ENCODE measurements at regions not wholly inside any gene's neighbourhood (a gene's known extent, or its start where the extent isn't known, plus 50 kb on each side); places are given as distances from the start of the nearest gene placed in this dataset.

- no peaks in the 10 kb centered on the region for H3K36me3 Mint-ChIP-seq (ENCODE audit: insufficient read depth, unreplicated experiment)
- no peak overlapping the region for H3K27ac Mint-ChIP-seq (ENCODE audit: low read depth, unreplicated experiment)
- no peak for TF ChIP-seq CTCF (IDR thresholded peaks at IDR 0.05; ENCODE audit: unreplicated experiment)
- ChIA-PET POLR2A (no interaction called here), CTCF (interaction anchor here (0.7 to 6.4 kb wide), 10 partner anchors 8 to 1705 kb away, joined by 3 to 47 read pairs (median 3); no protein-coding TSS in a partner anchor)
- no peaks in the 10 kb centered on the region for H3K4me1 Mint-ChIP-seq (ENCODE audit: insufficient read depth, unreplicated experiment)
- no peaks in the 10 kb centered on the region for H3K27me3 Mint-ChIP-seq (ENCODE audit: insufficient read depth, unreplicated experiment)
- H3K4me3 Mint-ChIP-seq (ENCODE audit: unreplicated experiment), result no peak overlapping the region
- intact Hi-C loops (cut with micrococcal nuclease), result loop anchor here (1.0 to 2.0 kb wide), 2 partner anchors 319 to 451 kb away; no protein-coding TSS in a partner anchor
- H3K9me3 Mint-ChIP-seq (ENCODE audit: unreplicated experiment), result peaks cover 13% of the 10 kb centered on the region
- BruUV-seq (replicated peaks), result no TSS peak
- no peak for DNase-seq (ENCODE audit: unreplicated experiment)
These were observed 307.3 kb downstream of the CRPPA start for GRCh38 chr7:16114071-16114470.

- peaks cover 19% of the 10 kb centered on the region for H3K9me3 Mint-ChIP-seq (ENCODE audit: unreplicated experiment)
These were observed 308.3 kb downstream of the CRPPA start for GRCh38 chr7:16113058-16113457.

GRCh38 chr7:16106869-16107268 is 314.5 kb downstream of the CRPPA start:
- Mint-ChIP-seq H3K27me3 (ENCODE audit: insufficient read depth, unreplicated experiment) (no peaks in the 10 kb centered on the region), H3K4me1 (ENCODE audit: insufficient read depth, unreplicated experiment) (no peaks in the 10 kb centered on the region), H3K36me3 (ENCODE audit: insufficient read depth, unreplicated experiment) (no peaks in the 10 kb centered on the region), H3K4me3 (ENCODE audit: unreplicated experiment) (no peak overlapping the region), H3K27ac (ENCODE audit: low read depth, unreplicated experiment) (no peak overlapping the region), H3K9me3 (ENCODE audit: unreplicated experiment) (peaks cover 34% of the 10 kb centered on the region)
- no peak for DNase-seq (ENCODE audit: unreplicated experiment)
- BruUV-seq (replicated peaks), result no TSS peak
- ChIA-PET POLR2A (no interaction called here), CTCF (interaction anchor here (0.6 to 1.9 kb wide), 4 partner anchors 8 to 129 kb away, joined by 3 to 4 read pairs (median 4); no protein-coding TSS in a partner anchor)
- no peak for TF ChIP-seq CTCF (IDR thresholded peaks at IDR 0.05; ENCODE audit: unreplicated experiment)
- intact Hi-C loops (cut with micrococcal nuclease), result no loop called here

More at GRCh38 chr7:16113058-16113457, 308.3 kb downstream of the CRPPA start:
- intact Hi-C loops (cut with micrococcal nuclease), result no loop called here
- no peak for TF ChIP-seq CTCF (IDR thresholded peaks at IDR 0.05; ENCODE audit: unreplicated experiment)
- BruUV-seq (replicated peaks), result no TSS peak
- no peak overlapping the region for H3K27ac Mint-ChIP-seq (ENCODE audit: low read depth, unreplicated experiment)
- POLR2A ChIA-PET, result interaction anchor here (0.7 kb wide), 1 partner anchor 533 kb away, joined by 3 read pairs; no protein-coding TSS in a partner anchor
- H3K36me3 Mint-ChIP-seq (ENCODE audit: insufficient read depth, unreplicated experiment), result no peaks in the 10 kb centered on the region
- H3K27me3 Mint-ChIP-seq (ENCODE audit: insufficient read depth, unreplicated experiment), result no peaks in the 10 kb centered on the region
- no peak for DNase-seq (ENCODE audit: unreplicated experiment)
- no peak overlapping the region for H3K4me3 Mint-ChIP-seq (ENCODE audit: unreplicated experiment)
- CTCF ChIA-PET, result interaction anchor here (0.7 to 0.8 kb wide), 2 partner anchors 447 to 452 kb away, joined by 3 read pairs; no protein-coding TSS in a partner anchor
- no peaks in the 10 kb centered on the region for H3K4me1 Mint-ChIP-seq (ENCODE audit: insufficient read depth, unreplicated experiment)

- intact Hi-C loops (cut with micrococcal nuclease), result no loop called here
- ChIA-PET CTCF (interaction anchor here (0.8 to 1.9 kb wide), 5 partner anchors 8 to 458 kb away, joined by 3 to 4 read pairs (median 3); no protein-coding TSS in a partner anchor), POLR2A (no interaction called here)
- H3K9me3 Mint-ChIP-seq (ENCODE audit: unreplicated experiment), result peaks cover 34% of the 10 kb centered on the region
- no peak for DNase-seq (ENCODE audit: unreplicated experiment)
- H3K36me3 Mint-ChIP-seq (ENCODE audit: insufficient read depth, unreplicated experiment), result no peaks in the 10 kb centered on the region
- no peaks in the 10 kb centered on the region for H3K4me1 Mint-ChIP-seq (ENCODE audit: insufficient read depth, unreplicated experiment)
- no peak overlapping the region for H3K27ac Mint-ChIP-seq (ENCODE audit: low read depth, unreplicated experiment)
- no peak for TF ChIP-seq CTCF (IDR thresholded peaks at IDR 0.05; ENCODE audit: unreplicated experiment)
- no TSS peak for BruUV-seq (replicated peaks)
- H3K4me3 Mint-ChIP-seq (ENCODE audit: unreplicated experiment), result no peak overlapping the region
- no peaks in the 10 kb centered on the region for H3K27me3 Mint-ChIP-seq (ENCODE audit: insufficient read depth, unreplicated experiment)
These were observed 315.0 kb downstream of the CRPPA start for GRCh38 chr7:16106300-16106699.
